Tibial nerve (tissue), 4 donors: ENCODE measurements at regions not wholly inside any gene's neighbourhood (a gene's known extent, or its start where the extent isn't known, plus 50 kb on each side); places are given as distances from the start of the nearest gene placed in this dataset. TPM values are rescaled to one million over a fixed set of nuclear protein-coding genes. Genes with fewer than 3 reads are reported as not detected.

Experiments
- DNase-seq, 2 donors: peaks; one replicate each; pipeline ENCODE4 v3.0.0-alpha.2; 2019; ENCODE audit warnings: low spot score in 2 of 2
- H3K27ac ChIP-seq, 4 donors: fragments of 200-600 bp; sonication (generic) in 3 of 4; one replicate each; pipeline ENCODE4 v1.5.1; 2017 to 2019; ENCODE audit warnings: mild to moderate bottlenecking in 1 of 4
- H3K27me3 ChIP-seq, 2 donors: fragments of 200-600 bp; sonication (generic) in 1 of 2; one replicate each; pipeline versions ENCODE4 v1.5.1 to v1.6.0; 2017 to 2019
- H3K36me3 ChIP-seq, 3 donors: fragments of 200-600 bp; sonication (generic); one replicate each; pipeline ENCODE4 v1.5.1; 2018 to 2019
- H3K4me1 ChIP-seq, 4 donors: fragments of 200-600 bp; sonication (generic) in 3 of 4; one replicate each; pipeline ENCODE4 v1.5.1; 2017 to 2019
- H3K4me3 ChIP-seq, 4 donors: fragments of 200-600 bp; sonication (generic) in 3 of 4; one replicate each; pipeline ENCODE4 v1.5.1; 2017 to 2019; ENCODE audit warnings: mild to moderate bottlenecking in 1 of 4, moderate library complexity in 1 of 4
- H3K9me3 ChIP-seq, 4 donors: fragments of 200-600 bp; sonication (generic) in 3 of 4; one replicate each; pipeline ENCODE4 v1.5.1; 2017 to 2019
- EP300 ChIP-seq, 2 donors: sonication (generic); formaldehyde crosslinking; IDR thresholded peaks; one replicate each; pipeline ENCODE4 v1.6.1; 2017; ENCODE audit warnings: antibody characterized with exemption in 2 of 2, mild to moderate bottlenecking in 1 of 2
- POLR2A ChIP-seq, 2 donors: fragments of 450-650 bp; IDR thresholded peaks; one replicate each; pipeline ENCODE4 v1.6.1; 2017; ENCODE audit warnings: antibody characterized with exemption in 2 of 2, mild to moderate bottlenecking in 2 of 2, moderate library complexity in 2 of 2
- WGBS, 2 donors: methylation state at CpG; one replicate each; pipeline ENCODE4 v1.1.5; 2018; 5-methylcytosine and 5-hydroxymethylcytosine counted together
- small RNA-seq: library from RNA; depleted of rRNA; stranded (forward); fragments of <200 nt; gene quantifications from one replicate; pipeline ENCODE3, GENCODE V24; 2016
- TF ChIP-seq, protein P1 (sequence below), 5 experiments: fragments of 200-600 bp in 3 of 5; fragments of 450-650 bp in 2 of 5; sonication (generic) in 3 of 5; IDR thresholded peaks; one replicate each; pipeline ENCODE4 v1.5.1; 2016 to 2019; ENCODE audit warnings: antibody characterized with exemption in 5 of 5, mild to moderate bottlenecking in 3 of 5, moderate library complexity in 2 of 5

DNA sequence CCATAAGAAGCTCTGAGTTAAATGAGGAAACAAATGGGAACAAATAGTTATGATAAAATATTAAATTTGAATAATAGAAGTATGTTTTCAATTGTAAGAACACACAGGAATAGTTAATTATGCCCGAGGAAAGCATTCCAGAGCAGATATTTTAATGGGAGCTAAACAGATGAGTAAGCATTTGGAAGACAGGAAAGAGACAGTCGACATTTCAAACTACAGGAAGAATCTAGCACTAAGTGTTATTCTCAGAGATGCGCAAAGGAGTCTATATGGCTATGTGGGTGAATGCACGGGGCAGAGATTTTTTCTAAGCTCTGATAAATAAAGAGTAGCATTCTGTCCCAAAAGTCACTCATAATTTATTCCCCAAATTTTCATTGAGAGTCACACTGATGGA is 64.5 kb upstream of the SSTR1 start:
- Histone ChIP-seq H3K4me1 (peaks cover 0 to 3% (median 0%) of the 10 kb centered on the region in 4 donors), H3K9me3 (no peaks in the 10 kb centered on the region), H3K4me3 (no peak overlapping the region), H3K27ac (no peak overlapping the region), H3K36me3 (no peaks in the 10 kb centered on the region), H3K27me3 (no peaks in the 10 kb centered on the region)
- WGBS, 2 donors, result 35 to 44% methylated on average over 4 of the region's 4 CpGs
- TF ChIP-seq, protein P1, sequence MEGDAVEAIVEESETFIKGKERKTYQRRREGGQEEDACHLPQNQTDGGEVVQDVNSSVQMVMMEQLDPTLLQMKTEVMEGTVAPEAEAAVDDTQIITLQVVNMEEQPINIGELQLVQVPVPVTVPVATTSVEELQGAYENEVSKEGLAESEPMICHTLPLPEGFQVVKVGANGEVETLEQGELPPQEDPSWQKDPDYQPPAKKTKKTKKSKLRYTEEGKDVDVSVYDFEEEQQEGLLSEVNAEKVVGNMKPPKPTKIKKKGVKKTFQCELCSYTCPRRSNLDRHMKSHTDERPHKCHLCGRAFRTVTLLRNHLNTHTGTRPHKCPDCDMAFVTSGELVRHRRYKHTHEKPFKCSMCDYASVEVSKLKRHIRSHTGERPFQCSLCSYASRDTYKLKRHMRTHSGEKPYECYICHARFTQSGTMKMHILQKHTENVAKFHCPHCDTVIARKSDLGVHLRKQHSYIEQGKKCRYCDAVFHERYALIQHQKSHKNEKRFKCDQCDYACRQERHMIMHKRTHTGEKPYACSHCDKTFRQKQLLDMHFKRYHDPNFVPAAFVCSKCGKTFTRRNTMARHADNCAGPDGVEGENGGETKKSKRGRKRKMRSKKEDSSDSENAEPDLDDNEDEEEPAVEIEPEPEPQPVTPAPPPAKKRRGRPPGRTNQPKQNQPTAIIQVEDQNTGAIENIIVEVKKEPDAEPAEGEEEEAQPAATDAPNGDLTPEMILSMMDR (IDR thresholded peaks at IDR 0.05), result no peak
- TF ChIP-seq POLR2A (IDR thresholded peaks at IDR 0.05) (no peak), EP300 (IDR thresholded peaks at IDR 0.05) (no peak)
- DNase-seq, result no peak

DNA sequence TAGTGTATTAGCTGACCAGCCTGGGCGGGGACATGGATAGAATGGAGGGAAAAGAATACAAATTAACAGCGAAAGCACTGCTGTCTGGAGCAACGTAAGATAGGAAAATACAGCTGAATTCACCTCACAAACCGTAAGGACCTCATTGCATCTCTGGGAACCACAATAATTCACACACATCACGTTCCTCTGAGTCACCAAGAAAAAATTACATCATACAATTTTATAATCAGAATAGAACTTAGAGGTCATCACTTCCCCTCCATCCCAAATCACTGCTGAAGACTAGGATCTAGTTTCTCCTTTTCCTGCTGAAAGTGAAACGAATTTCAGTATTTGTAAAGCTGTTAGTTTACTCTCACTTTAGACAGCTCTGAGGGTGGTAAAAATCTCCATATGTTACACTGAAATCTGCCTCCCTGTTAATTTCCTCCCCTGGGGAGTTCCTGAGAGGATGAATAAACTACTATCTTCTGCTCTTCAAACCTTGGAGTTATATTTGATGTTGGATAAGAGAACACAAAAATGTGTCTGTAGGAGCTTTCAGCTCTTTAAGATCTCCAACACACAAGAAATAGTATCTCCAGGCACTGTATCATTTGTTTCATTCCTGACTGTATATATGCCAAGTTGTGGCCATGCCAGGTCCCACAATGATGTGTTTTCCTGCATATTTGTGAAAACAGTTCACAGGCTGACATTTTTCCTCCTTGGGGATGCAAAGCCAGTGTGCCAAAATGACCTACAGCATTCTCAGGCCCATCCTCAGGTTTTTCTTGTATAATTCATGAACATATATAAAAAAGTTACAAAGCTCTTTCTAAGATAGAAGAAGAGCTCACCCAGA is 63.8 kb upstream of the SSTR1 start:
- no peak for DNase-seq
- Histone ChIP-seq H3K4me3 (no peak overlapping the region), H3K27ac (no peak overlapping the region), H3K9me3 (no peaks in the 10 kb centered on the region), H3K36me3 (no peaks in the 10 kb centered on the region), H3K27me3 (no peaks in the 10 kb centered on the region), H3K4me1 (peaks cover 0 to 3% (median 0%) of the 10 kb centered on the region in 4 donors)
- TF ChIP-seq POLR2A (IDR thresholded peaks at IDR 0.05), result no peak
- TF ChIP-seq, protein P1 (IDR thresholded peaks at IDR 0.05), result no peak
- no peak for TF ChIP-seq EP300 (IDR thresholded peaks at IDR 0.05)
- WGBS, 2 donors, result 39 to 40% methylated on average over 6 of the region's 6 CpGs

DNA sequence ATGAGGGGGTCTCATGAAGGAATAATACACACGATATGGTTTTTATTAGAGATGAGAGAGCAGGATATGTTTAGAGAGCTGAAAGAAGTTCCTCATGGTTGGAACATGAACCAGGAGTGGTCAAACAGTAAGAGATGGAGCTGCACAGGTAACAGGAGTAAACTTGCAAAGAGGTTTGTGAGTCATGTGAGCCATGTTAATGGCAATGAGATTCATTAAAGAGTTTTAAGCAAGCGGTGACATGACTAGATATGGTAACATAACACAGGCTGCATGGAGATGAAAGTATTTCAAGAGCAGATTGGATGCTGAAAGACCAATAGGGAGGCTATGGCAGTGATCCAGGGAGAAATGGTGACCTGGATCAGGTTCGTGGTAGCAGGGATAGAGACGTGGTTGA is 62.6 kb upstream of the SSTR1 start:
- TF ChIP-seq, protein P1 (IDR thresholded peaks at IDR 0.05), result no peak
- TF ChIP-seq POLR2A (IDR thresholded peaks at IDR 0.05), result no peak
- no peak for TF ChIP-seq EP300 (IDR thresholded peaks at IDR 0.05)
- Histone ChIP-seq H3K27ac (no peak overlapping the region), H3K27me3 (no peaks in the 10 kb centered on the region), H3K4me3 (no peak overlapping the region), H3K9me3 (no peaks in the 10 kb centered on the region), H3K4me1 (peaks cover 0 to 8% (median 0%) of the 10 kb centered on the region in 4 donors), H3K36me3 (no peaks in the 10 kb centered on the region)
- DNase-seq, result no peak
- WGBS, 2 donors, result 84 to 85% methylated on average over 4 of the region's 4 CpGs

DNA sequence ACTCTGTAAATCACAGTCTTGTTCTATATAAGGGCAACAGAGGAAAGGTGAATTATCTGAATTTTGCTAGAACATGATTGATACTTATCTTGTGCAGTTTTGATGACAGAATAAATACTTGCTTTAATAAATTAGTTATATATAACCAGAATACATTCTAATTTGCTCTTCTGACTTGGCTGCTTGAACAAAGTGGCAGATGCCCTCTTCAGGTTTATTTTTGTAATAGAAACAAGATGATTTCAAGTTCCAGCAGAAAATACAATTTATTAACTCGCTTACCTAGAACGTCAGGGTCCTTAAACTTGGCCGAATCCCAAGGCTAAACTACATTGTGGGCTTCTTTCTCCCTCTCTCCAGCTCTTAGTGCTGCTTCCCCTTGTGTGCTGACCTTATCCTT is 57.6 kb upstream of the SSTR1 start:
- no peak for TF ChIP-seq POLR2A (IDR thresholded peaks at IDR 0.05)
- TF ChIP-seq, protein P1 (IDR thresholded peaks at IDR 0.05), result no peak
- TF ChIP-seq EP300 (IDR thresholded peaks at IDR 0.05), result no peak
- DNase-seq, result no peak
- Histone ChIP-seq H3K36me3 (no peaks in the 10 kb centered on the region), H3K4me1 (peaks cover 0 to 4% (median 0%) of the 10 kb centered on the region in 4 donors), H3K27me3 (no peaks in the 10 kb centered on the region), H3K9me3 (no peaks in the 10 kb centered on the region), H3K27ac (no peak overlapping the region), H3K4me3 (no peak overlapping the region)
- WGBS, 2 donors, result 86 to 88% methylated on average over 3 of the region's 3 CpGs

Small RNA genes lying in the stretch of these regions (small RNA-seq; reads per million reads assigned to genes)
- not detected for gene RF00406
- gene RNU6-1277P, result not detected
